Astrocyte (in vitro differentiated cells and primary cell): ENCODE measurements at regions not wholly inside any gene's neighbourhood (a gene's known extent, or its start where the extent isn't known, plus 50 kb on each side); places are given as distances from the start of the nearest gene placed in this dataset.

Experiments used
- DNase-seq: peaks from one replicate; pipeline ENCODE4 v3.0.0-alpha.2; 2010; ENCODE audit warnings: low read depth
- FAIRE-seq: peaks from 2 replicates; lab custom pipeline; 2011; peaks lifted over from hg19 to GRCh38; lab: Jason Lieb, UNC
- H2AFZ ChIP-seq: 2 replicates; pipeline ENCODE4 v1.6.0; 2012; ENCODE audit warnings: low read depth, low read length, inconsistent platforms
- H3K27ac ChIP-seq: 2 replicates; pipeline ENCODE4 v1.5.1; 2011; ENCODE audit warnings: low read depth, low read length, inconsistent platforms
- H3K27me3 ChIP-seq: 2 replicates; pipeline ENCODE4 v1.6.0; 2011; ENCODE audit warnings: low read length, inconsistent platforms; ENCODE audit not compliant: insufficient read depth
- H3K36me3 ChIP-seq: 2 replicates; pipeline ENCODE4 v1.5.1; 2011; ENCODE audit warnings: low read length, inconsistent platforms; ENCODE audit not compliant: insufficient read depth
- H3K4me1 ChIP-seq: 2 replicates; pipeline ENCODE4 v1.5.1; 2011; ENCODE audit warnings: low read length, inconsistent platforms; ENCODE audit not compliant: insufficient read depth
- H3K4me2 ChIP-seq: 2 replicates; pipeline ENCODE4 v1.6.0; 2012; ENCODE audit warnings: low read length, inconsistent platforms
- H3K4me3 ChIP-seq: 2 replicates; pipeline ENCODE4 v1.5.1; 2011; ENCODE audit warnings: low read depth, mild to moderate bottlenecking, low read length, inconsistent platforms; ENCODE audit not compliant: insufficient read depth
- H3K79me2 ChIP-seq: 2 replicates; pipeline ENCODE4 v1.6.0; 2012; ENCODE audit warnings: mild to moderate bottlenecking, low read length, inconsistent platforms; ENCODE audit not compliant: insufficient read depth
- H3K9ac ChIP-seq: 2 replicates; pipeline ENCODE4 v1.6.0; 2012; ENCODE audit warnings: mild to moderate bottlenecking, low read length, inconsistent platforms
- H3K9me3 ChIP-seq: 2 replicates; pipeline ENCODE4 v1.5.1; 2012; ENCODE audit warnings: low read depth, mild to moderate bottlenecking, low read length, inconsistent platforms; ENCODE audit not compliant: insufficient read depth
- H4K20me1 ChIP-seq: 2 replicates; pipeline ENCODE4 v1.6.0; 2012; ENCODE audit warnings: low read length, inconsistent platforms; ENCODE audit not compliant: insufficient read depth
- H3K27ac Mint-ChIP-seq: one replicate; pipeline ENCODE4 v1.8.0; 2021; ENCODE audit warnings: mild to moderate bottlenecking, mixed read lengths; ENCODE audit not compliant: unreplicated experiment
- H3K27me3 Mint-ChIP-seq: one replicate; pipeline ENCODE4 v1.8.0; 2021; ENCODE audit warnings: low read depth, mixed read lengths; ENCODE audit not compliant: unreplicated experiment
- H3K36me3 Mint-ChIP-seq: one replicate; pipeline ENCODE4 v1.8.0; 2021; ENCODE audit warnings: low read depth, mixed read lengths; ENCODE audit not compliant: unreplicated experiment
- H3K4me1 Mint-ChIP-seq: one replicate; pipeline ENCODE4 v1.8.0; 2021; ENCODE audit warnings: low read depth, mixed read lengths; ENCODE audit not compliant: unreplicated experiment
- H3K4me3 Mint-ChIP-seq: one replicate; pipeline ENCODE4 v1.8.0; 2021; ENCODE audit warnings: mild to moderate bottlenecking, moderate library complexity, mixed read lengths; ENCODE audit not compliant: unreplicated experiment
- H3K9me3 Mint-ChIP-seq: one replicate; pipeline ENCODE4 v1.8.0; 2021; ENCODE audit warnings: mild to moderate bottlenecking, mixed read lengths; ENCODE audit not compliant: unreplicated experiment
- EZH2 ChIP-seq: IDR thresholded peaks from 2 replicates; pipeline ENCODE4 v1.6.1; 2012; ENCODE audit warnings: mild to moderate bottlenecking, low read length, inconsistent platforms; ENCODE audit not compliant: insufficient read depth
- TF ChIP-seq, protein P1 (sequence below): IDR thresholded peaks from 2 replicates; pipeline ENCODE4 v1.5.1; 2011; ENCODE audit warnings: low read depth, mild to moderate bottlenecking, inconsistent platforms, low read length, moderate library complexity; ENCODE audit not compliant: insufficient read depth

DNA sequence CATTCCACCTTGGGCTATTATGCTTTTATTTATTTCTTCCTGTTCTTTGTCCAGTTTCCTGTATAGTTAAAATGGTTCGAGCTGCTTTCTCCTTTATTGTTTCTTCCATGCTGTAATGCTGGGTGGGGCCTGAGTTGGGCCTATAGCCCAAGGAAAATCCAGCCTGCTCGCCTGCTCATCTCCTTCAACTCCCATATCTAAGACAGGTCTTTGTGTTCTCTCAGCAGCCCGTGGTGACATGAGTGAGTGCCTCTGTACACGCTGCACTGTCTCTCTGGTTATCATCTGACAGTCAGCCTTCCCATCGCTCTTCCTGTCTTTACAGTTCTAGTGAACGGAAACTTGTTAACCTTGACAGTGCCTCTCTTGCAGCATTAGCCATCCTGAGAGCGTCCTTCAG lies 221.9 kb upstream of the SLC10A2 start:
- H3K27me3 Mint-ChIP-seq = no peaks in the 10 kb centered on the region
- Histone ChIP-seq H3K9ac (no peak overlapping the region), H4K20me1 (no peaks in the 10 kb centered on the region), H3K79me2 (no peaks in the 10 kb centered on the region), H3K4me1 (peaks cover 20% of the 10 kb centered on the region), H2AFZ (no peak overlapping the region), H3K9me3 (no peaks in the 10 kb centered on the region), H3K27ac (peak overlapping the region; percentile 27), H3K27me3 (no peaks in the 10 kb centered on the region), H3K4me3 (no peak overlapping the region), H3K4me2 (peak overlapping the region; percentile 2), H3K36me3 (no peaks in the 10 kb centered on the region)
- peak overlapping the region; percentile 10 for H3K27ac Mint-ChIP-seq
- H3K9me3 Mint-ChIP-seq = no peaks in the 10 kb centered on the region
- no peaks in the 10 kb centered on the region for H3K36me3 Mint-ChIP-seq
- no peak overlapping the region for H3K4me3 Mint-ChIP-seq
- FAIRE-seq = no peak
- H3K4me1 Mint-ChIP-seq = peaks cover 26% of the 10 kb centered on the region
- no peak for DNase-seq
- no peak for TF ChIP-seq EZH2
- TF ChIP-seq, protein P1, sequence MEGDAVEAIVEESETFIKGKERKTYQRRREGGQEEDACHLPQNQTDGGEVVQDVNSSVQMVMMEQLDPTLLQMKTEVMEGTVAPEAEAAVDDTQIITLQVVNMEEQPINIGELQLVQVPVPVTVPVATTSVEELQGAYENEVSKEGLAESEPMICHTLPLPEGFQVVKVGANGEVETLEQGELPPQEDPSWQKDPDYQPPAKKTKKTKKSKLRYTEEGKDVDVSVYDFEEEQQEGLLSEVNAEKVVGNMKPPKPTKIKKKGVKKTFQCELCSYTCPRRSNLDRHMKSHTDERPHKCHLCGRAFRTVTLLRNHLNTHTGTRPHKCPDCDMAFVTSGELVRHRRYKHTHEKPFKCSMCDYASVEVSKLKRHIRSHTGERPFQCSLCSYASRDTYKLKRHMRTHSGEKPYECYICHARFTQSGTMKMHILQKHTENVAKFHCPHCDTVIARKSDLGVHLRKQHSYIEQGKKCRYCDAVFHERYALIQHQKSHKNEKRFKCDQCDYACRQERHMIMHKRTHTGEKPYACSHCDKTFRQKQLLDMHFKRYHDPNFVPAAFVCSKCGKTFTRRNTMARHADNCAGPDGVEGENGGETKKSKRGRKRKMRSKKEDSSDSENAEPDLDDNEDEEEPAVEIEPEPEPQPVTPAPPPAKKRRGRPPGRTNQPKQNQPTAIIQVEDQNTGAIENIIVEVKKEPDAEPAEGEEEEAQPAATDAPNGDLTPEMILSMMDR = no peak

GRCh38 chr13:103287659-103288058 lies 221.4 kb upstream of the SLC10A2 start:
- FAIRE-seq = no peak

DNA sequence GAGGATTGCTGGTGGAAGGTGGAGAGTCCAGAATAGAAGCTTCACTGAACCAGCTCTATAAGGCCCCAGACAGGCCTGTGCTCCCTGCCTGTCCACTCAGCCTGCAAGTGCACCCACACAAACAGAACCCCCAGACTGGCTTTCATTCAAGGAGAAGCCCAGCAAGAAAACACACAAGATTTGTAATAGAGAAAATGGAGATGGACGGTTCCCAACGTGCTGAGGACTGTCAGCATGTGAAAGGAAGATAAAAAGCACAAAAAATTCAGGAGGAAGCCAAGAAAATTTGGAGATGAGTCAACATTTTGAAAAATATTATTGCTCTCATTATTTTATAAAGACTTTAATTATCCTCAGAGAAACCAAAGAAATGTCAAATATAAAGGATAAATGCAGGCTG lies 218.2 kb upstream of the SLC10A2 start:
- H3K27ac ChIP-seq = no peak overlapping the region
- no peak for TF ChIP-seq EZH2
- TF ChIP-seq, protein P1 = no peak
- no peaks in the 10 kb centered on the region for H3K79me2 ChIP-seq
- H2AFZ ChIP-seq = no peak overlapping the region
- DNase-seq = no peak
- no peaks in the 10 kb centered on the region for H3K9me3 ChIP-seq
- H3K9ac ChIP-seq = no peak overlapping the region
- no peak overlapping the region for H3K4me2 ChIP-seq
- no peaks in the 10 kb centered on the region for H3K27me3 ChIP-seq
- H3K36me3 ChIP-seq = no peaks in the 10 kb centered on the region
- no peak overlapping the region for H3K4me3 Mint-ChIP-seq
- H3K36me3 Mint-ChIP-seq = no peaks in the 10 kb centered on the region
- no peak overlapping the region for H3K4me3 ChIP-seq
- FAIRE-seq = no peak
- peaks cover 23% of the 10 kb centered on the region for H3K4me1 ChIP-seq
- no peaks in the 10 kb centered on the region for H3K9me3 Mint-ChIP-seq
- H4K20me1 ChIP-seq = no peaks in the 10 kb centered on the region
- no peak overlapping the region for H3K27ac Mint-ChIP-seq
- H3K4me1 Mint-ChIP-seq = peaks cover 30% of the 10 kb centered on the region
- no peaks in the 10 kb centered on the region for H3K27me3 Mint-ChIP-seq

More at GRCh38 chr13:103287659-103288058, 221.4 kb upstream of the SLC10A2 start:
- no peak overlapping the region for H3K27ac Mint-ChIP-seq
- Histone ChIP-seq H3K79me2 (no peaks in the 10 kb centered on the region), H4K20me1 (no peaks in the 10 kb centered on the region), H3K4me2 (peak overlapping the region; percentile 2), H3K4me3 (no peak overlapping the region), H3K9ac (no peak overlapping the region), H2AFZ (no peak overlapping the region), H3K27me3 (no peaks in the 10 kb centered on the region), H3K27ac (peak overlapping the region; percentile 27), H3K36me3 (no peaks in the 10 kb centered on the region), H3K4me1 (peaks cover 24% of the 10 kb centered on the region), H3K9me3 (no peaks in the 10 kb centered on the region)
- TF ChIP-seq, protein P1 = no peak
- no peak for TF ChIP-seq EZH2
- H3K27me3 Mint-ChIP-seq = no peaks in the 10 kb centered on the region
- peak; percentile 84 for DNase-seq
- H3K4me1 Mint-ChIP-seq = peaks cover 30% of the 10 kb centered on the region
- no peaks in the 10 kb centered on the region for H3K36me3 Mint-ChIP-seq
- H3K4me3 Mint-ChIP-seq = no peak overlapping the region
- H3K9me3 Mint-ChIP-seq = no peaks in the 10 kb centered on the region
